ENCODE measurements at regions not wholly inside any gene's neighbourhood (a gene's known extent, or its start where the extent isn't known, plus 50 kb on each side); places are given as distances from the start of the nearest gene placed in this dataset.

DNA sequence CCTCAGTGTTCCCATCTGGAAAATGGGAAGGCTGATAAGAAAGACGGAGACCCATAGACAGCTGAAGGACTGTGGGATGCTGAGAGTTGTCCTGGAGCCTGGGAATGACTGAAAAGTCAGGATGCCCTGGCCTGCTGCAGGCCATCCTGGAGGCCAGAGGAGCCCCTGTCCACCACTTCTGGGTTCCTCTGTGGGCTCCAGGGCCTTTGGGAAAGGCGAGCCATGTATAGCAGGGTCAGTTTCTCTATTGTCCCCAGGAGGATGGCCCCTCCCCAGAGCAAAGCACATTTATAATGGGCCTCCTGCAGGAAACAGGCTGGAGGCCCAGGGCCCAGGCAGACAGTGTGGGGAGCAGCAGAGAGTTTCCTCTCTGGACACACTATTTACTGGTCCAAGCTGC, 471.4 kb upstream of the MGMT start:
- TF ChIP-seq CTCF (conservative IDR thresholded peaks at IDR 0.05 in 1 of 2, IDR thresholded peaks at IDR 0.05 in 1 of 2; ENCODE audit: extremely low read depth in 1 of 2, insufficient read depth in 1 of 2, low read depth in 1 of 2, low read length in 2 of 2) (no peak), EZH2 (IDR thresholded peaks at IDR 0.05; ENCODE audit: borderline replicate concordance, low read length) (no peak)

Measured in mammary epithelial cell (primary cell).